Keratinocyte (primary cell): ENCODE measurements at regions not wholly inside any gene's neighbourhood (a gene's known extent, or its start where the extent isn't known, plus 50 kb on each side); places are given as distances from the start of the nearest gene placed in this dataset.

ENCODE experiments used
- EZH2 ChIP-seq: IDR thresholded peaks from one replicate; pipeline ENCODE4 v1.6.1; 2012; ENCODE audit warnings: inconsistent platforms, mild to moderate bottlenecking, low read length, moderate library complexity
- TF ChIP-seq, protein P1 (sequence below), 3 experiments: IDR thresholded peaks in 1 of 3; conservative IDR thresholded peaks in 1 of 3; optimal IDR thresholded peaks in 1 of 3; 2 replicates in 2 of 3; 3 replicates in 1 of 3; pipeline versions ENCODE3 to v1.5.1; 2011; ENCODE audit warnings: low read length in 3 of 3, mild to moderate bottlenecking in 3 of 3, moderate library complexity in 2 of 3, control low read depth in 1 of 3, inconsistent platforms in 1 of 3; ENCODE audit not compliant: insufficient read depth in 2 of 3; ENCODE audit errors: extremely low read depth in 1 of 3

DNA sequence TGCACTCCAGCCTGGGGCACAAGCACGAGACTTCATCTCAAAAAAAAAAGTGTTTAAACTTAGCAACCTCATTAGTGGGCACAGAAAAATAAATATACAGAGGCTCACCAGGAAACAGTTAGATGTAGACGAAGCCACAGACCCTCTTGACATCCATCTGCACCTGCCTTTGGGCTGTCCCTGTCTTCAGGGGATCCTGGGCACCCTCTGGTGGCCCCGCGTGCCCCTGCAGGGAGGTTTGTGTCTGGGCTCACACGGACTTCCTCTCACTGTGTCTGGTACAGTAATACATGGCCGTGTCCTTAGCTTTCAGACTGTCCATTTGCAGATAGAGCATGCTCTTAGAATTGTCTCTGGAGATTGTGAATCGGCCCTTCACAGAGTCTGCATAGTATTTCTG is 916.5 kb downstream of the TMEM121 start:
- TF ChIP-seq, protein P1, sequence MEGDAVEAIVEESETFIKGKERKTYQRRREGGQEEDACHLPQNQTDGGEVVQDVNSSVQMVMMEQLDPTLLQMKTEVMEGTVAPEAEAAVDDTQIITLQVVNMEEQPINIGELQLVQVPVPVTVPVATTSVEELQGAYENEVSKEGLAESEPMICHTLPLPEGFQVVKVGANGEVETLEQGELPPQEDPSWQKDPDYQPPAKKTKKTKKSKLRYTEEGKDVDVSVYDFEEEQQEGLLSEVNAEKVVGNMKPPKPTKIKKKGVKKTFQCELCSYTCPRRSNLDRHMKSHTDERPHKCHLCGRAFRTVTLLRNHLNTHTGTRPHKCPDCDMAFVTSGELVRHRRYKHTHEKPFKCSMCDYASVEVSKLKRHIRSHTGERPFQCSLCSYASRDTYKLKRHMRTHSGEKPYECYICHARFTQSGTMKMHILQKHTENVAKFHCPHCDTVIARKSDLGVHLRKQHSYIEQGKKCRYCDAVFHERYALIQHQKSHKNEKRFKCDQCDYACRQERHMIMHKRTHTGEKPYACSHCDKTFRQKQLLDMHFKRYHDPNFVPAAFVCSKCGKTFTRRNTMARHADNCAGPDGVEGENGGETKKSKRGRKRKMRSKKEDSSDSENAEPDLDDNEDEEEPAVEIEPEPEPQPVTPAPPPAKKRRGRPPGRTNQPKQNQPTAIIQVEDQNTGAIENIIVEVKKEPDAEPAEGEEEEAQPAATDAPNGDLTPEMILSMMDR (optimal IDR thresholded peaks at IDR 0.05 in 1 of 3, IDR thresholded peaks at IDR 0.05 in 1 of 3, conservative IDR thresholded peaks at IDR 0.05 in 1 of 3; ENCODE audit: extremely low read depth in 1 of 3, insufficient read depth in 2 of 3, low read length in 3 of 3), result no peak
- TF ChIP-seq EZH2, result no peak
